Fibroblast of upper back skin (primary cell): ENCODE measurements at regions not wholly inside any gene's neighbourhood (a gene's known extent, or its start where the extent isn't known, plus 50 kb on each side); places are given as distances from the start of the nearest gene placed in this dataset.
A peak's percentile ranks its signal among the peaks of the same experiment; 100 is the strongest.
"Not testable (repeated sequence)": the region's sequence is repeated elsewhere in the genome, so short reads cannot be mapped to it uniquely, and the experiment has no call there.

ENCODE experiments used
- DNase-seq: peaks from one replicate; pipeline ENCODE4 v3.0.0-alpha.2; 2013

DNA sequence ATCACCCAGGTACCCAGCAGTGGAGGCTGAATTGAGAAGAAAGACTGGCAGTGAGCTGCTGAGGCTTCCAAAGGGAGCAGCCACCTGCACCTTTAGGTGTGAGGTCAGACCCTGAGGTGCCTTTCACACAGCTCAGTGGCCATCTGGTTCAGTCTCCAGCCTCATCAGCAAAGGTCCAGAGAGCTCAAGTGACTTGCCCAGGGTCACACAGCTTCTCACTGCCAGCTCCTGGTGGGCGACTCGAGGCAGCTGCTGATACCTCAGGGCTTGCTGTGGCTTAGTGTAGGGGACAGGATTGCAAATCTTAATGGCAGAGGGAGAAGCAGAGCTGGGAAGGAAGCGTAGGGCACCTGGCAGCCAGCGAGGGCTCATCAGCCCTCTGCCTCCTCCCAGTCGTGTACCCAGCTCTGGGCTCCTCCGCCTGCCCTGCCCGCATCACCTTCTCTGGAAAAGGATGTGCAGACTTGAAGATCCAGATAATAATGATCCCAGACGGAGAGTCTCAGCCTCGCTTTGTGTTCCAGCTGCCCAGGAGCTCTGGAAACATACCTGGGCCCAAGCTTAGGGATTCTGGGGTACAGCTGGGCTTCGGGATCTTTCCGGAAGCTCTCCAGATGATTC is 165.3 kb upstream of the GSE1 start:
- no peak for DNase-seq

DNA sequence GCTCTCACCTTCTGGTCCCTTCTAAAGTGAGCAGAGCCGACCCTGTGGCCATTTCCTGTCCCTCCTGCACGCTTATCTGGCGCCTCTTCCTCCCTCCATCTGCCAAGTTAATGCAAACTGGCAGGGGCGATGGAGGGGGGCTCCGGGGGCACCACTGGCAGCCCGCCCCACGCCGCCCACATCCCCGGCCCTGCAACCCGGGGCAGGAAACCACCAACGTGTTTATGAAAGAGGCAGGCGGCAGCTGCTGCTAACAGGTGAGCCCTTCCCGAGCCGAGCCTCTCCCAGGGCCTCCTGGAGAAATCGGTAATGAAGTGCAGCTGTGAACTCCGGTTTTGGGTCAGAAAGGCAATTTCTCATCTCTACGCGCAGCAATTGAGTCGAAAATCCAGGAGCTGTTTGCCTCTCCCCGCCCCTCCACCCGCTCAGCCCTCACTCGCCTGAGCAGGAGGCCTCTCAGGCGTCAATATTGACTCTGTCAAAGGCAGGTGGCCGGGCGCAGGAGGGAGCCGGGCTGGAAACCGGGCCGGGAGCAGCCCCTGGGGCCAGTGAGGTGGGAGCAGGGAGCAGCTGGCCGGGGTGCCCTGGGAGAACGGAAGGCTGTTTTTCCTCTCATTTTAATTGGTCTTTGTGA is 164.4 kb upstream of the GSE1 start:
- peak; percentile 44 for DNase-seq

DNA sequence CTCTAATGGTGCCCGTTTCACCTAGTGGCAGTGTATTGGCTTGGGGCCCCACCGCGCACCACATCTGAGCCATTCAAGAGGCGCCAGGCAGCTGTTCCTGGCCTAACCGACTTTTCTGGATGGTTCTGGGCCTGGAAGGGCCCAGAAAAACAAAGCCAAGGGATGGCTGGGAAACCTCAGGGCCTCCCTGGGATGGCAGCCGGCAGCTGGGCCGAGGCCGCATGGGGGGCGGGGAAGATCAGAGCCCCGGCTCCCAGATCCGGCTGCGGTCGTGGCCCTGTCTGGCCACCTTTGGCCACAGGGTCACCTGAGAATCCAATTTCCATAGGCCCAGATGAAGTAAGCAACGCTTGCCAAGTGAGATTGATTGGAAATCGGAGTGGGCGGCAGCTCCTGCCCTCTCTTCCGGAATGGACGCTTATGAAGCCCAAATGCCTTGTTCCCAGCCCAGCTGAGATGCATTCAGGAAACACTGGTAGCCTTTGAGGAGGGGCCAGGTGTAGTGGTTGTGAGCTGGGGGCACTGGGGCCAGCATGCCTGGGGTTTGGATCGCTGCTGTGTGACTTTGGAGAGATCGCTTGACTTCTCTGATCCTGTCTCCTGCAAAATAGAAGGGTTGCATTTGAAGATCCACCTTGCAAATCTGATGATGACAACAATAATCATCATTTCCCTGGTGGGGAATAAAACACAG is 163.8 kb upstream of the GSE1 start:
- no peak for DNase-seq

DNA sequence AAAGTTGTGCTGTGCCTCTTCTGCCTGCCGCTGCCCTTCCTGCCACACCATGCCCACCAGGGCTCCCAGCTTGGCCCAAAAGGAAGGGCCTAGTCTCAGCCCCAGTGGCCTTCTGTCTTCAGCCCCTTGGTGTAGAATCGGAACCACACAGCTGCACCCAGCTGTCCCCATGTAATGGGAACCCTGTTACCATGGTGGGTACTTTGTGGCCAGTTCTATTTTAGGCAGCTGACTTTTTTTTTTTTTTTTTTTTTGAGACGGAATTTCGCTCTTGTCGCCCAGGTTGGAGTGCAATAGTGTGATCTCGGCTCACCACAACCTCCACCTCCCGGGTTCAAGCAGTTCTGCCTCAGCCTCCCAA is 163.3 kb upstream of the GSE1 start:
- DNase-seq: no peak

DNA sequence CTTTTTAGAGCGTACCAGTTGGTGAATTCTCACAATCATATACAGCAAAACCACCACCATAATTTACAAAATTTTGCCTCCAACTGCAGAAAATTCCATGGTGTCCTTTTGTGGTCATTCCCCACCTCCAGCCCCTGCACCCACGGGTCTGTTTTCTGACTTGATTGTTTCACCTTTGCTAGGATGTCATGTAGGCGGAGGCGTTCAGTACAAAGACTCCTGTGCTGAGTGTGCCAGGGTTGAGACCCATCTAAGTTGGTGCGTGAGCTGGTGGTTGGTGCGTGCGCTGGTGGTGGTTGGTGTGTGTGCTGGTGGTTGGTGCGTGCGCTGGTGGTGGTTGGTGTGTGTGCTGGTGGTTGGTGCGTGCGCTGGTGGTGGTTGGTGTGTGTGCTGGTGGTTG is 162.0 kb upstream of the GSE1 start:
- DNase-seq: not testable (repeated sequence)

DNA sequence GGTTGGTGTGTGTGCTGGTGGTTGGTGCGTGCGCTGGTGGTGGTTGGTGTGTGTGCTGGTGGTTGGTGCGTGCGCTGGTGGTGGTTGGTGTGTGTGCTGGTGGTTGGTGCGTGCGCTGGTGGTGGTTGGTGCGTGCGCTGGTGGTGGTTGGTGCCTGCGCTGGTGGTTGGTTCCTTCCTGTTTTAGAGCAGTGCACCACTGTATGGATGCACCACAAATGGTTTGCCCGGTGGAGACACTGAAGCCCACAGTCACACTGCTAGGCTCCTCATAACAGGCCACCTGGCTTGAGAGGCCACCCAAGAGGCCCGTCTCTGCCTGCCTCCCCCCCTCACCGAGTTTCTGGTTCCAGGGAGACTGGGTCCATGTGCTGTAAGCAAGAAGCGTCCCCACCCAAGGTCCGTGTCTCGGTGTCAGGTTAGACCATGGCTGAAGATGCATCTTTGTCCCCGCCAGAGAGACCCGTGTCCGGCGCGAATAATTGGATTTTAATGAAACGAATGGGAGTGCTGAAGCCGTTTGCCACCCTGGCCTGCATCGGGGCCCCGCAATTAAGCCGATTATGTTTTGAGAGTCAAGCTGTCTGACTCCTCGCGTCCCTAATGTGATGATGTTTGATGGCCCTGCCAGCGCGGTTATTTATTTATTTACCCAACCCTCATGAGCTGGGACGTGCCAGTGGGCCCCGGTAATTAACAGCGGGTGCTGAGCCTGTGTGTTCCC is 161.3 kb upstream of the GSE1 start:
- DNase-seq: no peak

DNA sequence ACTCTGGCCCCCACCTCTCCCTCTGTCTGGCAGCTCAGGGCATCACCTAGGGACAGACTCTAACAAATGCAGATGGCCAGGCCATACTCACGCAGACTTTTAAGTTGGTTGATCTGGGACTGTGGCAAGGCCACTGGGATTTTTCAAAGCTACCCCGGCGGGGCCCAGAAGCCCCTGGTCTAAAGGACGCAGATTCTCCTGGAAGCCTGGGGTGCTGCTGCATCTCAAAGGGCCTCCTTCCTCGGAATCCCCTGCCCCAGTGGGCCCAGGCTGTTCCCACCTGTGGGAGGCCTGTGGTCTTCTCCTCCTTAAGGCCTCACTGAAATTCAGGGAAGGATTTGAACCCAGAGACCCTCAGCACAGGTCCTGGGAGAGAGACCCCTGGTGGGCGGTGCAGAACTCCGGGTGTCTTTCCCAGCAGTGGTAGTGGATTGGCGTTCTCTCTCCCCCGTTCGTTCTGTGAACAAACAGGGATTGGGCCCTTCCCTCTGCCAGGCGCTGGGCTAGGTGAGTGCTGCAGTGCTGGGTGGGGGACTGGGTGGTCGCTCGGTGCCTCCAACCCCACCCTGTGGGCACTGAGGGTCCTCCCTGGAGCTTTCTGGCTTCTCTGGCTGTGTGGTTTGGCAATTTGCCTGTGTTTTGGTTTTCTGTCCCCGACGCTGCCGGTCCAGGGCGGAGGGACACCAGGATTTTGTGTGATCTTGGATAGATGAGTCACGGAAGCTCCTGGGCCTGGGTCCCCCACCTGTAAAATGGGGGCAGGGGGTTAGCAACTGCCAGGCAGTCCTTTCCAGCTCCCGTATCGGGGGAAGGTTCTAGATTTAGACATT is 160.5 kb upstream of the GSE1 start:
- no peak for DNase-seq

DNA sequence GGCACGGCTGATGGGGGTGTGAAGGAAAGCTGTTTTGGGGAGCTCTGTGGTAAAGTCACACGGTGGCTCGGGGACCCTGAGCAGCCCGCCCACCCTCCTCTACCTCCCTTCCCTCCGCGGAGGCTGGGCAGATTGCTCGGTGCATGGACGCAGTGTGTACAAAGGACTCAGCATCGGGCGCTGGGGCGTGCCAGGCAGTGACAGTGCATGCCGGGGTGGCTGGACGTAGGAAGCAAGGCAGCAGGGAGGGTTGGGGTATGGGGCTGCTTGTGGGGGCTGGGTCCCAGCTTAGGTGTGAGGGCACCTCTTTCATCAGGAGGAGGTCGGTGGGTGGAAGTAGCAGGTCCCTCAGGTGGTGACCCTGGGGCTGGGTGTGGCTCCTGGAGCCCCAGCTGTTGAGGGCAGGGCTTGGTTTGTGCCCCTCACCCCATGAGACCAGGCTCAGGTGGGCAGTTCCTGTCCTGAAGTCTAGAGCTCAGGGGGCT is 159.9 kb upstream of the GSE1 start:
- no peak for DNase-seq

DNA sequence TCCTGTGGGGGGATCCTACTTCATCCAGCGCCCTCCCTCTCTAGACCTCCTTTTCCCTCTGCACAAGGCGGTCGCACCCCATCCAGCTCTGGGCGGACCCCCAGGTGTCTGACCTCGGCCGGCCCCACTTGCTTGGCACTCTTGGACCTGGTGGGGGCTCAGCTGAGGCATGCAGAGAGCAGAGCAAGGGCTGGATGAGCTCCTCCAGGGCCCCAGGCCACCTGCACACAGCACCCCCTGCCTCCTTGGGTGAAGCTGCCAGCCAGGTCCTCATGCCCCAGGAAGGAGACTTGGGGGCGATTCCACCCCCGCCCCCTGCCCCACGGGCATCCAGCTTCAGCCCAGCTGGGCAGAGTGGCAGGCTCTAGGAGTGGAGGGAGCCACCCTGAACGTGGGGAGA is 159.4 kb upstream of the GSE1 start:
- no peak for DNase-seq

DNA sequence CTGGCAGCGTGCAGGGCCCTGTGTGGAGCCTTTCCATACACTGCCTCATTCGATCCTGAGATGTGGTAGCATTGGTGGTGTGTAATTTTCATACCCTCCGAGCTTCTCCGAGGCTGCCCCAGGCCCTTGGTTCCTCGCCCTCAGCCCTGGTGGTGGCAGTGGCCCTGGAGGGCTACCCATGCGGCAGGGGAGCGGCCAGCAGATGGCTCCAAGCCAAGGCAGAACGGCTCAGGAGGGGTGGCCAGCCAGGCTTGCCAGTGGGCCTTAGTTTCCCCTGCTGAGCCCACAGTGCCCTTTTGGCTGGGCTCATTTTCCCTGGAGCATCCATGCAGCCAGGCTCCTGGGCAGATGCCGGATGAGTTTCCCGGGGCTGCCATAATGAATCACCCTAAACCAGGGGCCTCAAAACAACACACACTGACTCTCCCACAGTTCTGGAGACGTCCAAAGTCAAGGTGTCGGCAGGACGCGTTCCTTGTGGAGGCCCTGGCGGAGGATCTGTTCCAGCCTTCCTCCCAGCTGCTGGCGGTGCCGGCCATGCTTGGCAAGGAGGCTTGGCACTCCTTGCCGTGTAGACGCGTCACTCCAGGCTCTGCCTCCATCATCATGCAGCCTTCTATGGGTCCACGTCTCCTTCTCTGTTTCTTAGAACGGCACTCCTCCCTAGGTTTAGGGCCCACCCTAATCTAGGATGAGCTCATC is 158.8 kb upstream of the GSE1 start:
- no peak for DNase-seq

DNA sequence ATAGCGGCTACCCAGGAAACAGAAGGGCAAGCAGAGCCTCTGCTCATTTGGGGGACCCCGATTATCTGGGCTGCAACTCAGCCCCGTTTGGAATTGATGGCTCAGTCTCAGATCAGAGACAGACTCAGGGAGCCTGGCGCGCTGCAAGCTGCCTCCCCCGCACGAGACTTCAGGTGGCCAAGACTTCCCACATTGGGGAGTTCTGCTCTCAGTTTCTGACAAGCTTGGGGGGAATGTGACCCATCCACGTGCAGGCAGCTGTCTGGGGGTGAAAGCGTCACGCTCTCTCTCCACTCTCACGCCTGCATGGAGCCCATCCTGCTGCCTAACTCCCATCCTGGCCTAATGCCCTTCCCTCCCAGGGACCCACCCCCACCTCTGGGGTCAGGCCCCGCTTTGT is 157.6 kb upstream of the GSE1 start:
- no peak for DNase-seq

DNA sequence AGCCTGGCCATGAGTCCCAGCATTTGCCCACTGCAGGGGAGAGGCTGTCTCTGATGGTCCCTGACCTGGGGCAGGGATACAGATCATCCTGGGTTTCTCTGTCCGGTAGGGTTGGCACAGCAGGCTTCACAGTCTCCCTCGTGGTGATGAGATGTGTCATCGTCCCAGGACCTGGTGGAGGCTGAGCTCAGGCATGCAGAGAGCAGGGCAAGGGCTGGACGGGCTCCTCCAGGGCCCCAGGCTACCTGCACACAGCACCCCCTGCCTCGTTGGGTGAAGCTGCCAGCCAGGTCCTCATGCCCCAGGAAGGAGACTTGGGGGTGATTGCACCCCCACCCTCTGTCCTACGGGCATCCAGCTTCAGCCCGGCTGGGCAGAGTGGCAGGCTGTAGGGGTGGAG is 155.8 kb upstream of the GSE1 start:
- DNase-seq: no peak

DNA sequence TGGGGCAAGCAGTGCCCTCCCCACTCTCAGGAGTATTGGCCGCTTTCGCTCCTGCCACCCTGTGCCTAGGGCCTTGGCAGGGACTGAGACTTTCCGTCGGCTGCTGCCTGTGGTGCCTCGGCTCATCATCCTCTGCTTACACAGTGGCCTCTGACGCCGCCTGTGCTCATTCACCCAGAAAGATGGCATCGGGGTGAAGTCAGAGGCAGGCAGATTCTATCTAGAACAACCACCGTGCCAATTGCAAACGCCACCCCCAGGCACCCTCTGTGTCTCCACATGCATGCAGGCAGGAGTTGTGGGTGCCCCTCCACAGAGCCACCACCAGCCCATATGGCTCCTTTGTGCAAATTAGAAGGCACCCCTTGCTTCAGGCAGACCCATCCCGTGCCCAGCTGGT is 154.2 kb upstream of the GSE1 start:
- no peak for DNase-seq

DNA sequence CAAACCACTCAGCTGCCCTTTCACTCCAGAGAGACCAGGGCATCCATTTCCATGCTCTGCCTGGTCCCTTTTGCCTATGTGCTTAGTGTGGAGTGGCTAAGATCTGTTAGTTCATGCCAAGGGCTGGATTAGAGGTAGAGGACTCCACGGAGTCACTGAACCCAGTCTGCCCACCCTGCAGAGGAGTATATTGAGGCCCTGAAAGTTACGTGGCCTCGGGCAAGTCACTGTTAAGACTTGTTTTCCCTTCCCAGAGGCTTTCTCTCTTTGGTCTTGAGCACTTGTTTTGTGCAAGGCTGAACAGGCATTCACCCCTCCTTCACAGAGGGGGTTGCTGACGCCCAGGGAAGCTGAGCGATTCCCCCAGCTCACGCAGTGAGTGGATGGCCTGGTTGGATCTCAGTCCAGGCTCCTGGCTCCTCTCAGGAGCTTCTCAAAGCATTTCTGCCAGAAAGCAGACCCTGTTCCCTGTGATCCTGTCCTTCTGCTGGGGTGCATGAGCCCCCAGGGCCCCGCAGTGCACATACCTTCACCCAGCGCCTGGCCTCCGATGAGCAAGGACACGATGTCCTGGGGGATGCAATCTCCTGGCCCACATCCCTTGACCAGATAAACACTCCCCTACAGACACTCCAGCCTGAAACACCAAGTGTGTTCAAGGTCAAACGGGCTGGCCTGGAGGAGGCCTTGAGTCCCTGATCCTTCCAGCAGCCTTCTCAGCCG is 153.4 kb upstream of the GSE1 start:
- DNase-seq: no peak

DNA sequence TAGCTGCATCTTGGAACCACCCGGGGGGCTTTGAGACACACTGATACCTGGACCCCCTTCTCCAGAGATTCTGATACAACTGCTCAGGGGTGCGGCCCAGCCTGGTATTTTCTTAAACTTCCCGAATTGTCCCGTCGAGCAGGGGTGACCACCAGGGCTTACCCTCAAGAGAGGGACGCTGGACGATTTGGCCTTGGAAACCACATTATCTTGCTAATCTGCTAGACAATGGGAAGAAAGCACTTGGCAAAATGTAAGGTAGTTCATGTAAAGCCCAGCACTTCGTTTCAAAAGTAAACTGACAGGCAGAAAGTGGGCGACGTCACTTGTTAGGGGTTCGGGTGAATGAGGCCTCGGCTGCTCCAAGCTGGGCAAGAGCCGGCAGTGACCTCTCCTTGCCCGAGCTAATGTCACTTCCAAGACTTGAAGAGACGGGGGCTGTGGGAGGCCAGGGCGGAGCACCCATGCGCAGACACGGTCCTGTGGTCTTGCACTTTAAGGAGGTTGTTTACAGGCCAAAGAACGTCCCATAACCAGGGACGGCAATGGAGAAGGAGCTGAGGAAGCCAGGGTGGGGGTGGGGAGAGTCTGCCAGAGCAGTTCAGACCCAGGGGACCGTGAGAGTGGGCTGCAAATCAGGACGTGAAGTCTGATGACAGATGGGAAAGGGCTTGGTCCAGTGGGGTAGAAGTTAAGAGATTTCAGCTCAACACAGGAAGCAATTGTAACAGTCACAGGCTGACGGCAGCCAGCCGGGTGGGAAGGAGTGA is 152.7 kb upstream of the GSE1 start:
- DNase-seq: peak; percentile 69

DNA sequence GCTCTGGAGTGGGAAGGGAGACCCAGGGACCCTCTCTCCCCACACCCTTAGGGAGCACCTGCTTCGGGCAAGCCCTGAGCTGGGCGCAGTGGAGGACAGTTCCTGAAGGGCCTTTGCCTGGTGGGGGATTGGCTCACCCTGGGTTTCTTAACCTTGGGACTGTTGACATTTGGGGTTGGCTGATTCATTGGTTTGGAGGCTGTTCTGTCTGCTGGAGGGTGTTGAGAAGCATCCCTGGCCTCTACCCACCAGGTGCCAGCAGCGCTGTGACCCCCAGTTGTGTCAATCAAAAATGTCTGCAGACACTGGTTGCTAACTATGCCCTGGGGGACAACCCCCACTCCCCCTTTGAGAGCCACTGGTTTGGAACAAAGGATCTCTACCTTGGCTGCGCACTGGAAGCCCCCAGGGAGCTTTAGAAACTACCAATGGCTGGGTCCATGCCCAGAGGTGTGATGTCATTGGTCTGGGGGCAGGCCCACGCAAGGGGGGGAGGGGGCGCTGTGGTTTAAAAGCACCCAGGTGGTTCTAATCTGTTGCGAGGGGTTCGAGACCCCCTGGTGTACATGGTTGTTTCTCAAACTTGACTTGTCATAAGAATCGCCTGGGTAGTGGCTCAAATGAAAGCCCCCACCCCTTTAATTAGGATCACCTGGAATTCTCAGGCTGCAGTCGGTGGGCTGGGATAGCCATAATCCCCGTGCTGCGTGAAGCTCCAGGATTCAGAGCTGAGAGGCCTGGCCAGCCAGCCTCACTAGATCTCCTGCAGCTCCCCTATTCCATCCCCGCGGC is 151.9 kb upstream of the GSE1 start:
- DNase-seq: peak; percentile 82

DNA sequence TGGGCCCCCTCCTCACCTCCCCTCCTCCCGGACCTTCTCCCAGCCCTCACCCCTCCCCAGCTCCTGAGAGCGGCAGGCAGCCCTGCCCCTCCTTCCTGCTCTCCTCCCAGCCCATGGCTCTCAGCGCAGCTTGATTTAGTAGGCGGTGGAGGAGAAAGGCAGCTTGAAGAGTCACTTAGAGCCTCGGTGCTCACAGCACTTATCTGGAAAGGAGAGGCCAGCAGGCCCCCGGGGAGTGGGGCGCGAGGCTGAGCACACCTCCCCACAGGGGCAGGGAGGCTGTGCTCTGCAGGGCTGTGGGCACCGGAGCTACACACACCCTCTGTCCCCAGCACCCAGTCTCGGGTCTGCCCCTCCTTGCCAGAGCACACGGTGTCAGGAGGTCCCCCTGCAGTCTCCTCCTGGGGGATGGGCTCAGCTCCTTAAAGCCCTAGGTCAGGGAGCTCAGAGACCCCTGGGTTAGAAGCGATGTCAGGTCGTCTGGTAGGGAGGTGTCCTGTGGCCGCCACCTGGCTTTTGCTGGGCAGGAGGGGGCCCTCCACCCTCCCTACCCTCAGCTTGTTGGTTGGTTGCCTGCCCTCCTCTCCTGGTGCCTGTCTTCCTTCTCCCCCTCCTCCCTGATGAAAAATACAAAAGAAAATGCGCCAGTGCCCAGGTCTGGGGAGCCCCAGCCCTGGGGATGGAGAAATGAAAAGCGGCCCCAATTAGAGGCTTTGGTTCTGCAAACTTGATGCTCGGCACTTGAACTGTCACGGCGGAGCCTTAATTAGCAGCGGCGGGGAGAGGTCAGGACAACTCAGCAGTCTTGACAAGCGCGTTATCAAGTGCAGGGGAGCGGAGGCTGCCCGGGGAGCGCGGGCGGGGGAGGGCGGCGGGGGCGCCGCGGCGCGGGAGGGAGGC is 151.1 kb upstream of the GSE1 start:
- DNase-seq: peak; percentile 69

DNA sequence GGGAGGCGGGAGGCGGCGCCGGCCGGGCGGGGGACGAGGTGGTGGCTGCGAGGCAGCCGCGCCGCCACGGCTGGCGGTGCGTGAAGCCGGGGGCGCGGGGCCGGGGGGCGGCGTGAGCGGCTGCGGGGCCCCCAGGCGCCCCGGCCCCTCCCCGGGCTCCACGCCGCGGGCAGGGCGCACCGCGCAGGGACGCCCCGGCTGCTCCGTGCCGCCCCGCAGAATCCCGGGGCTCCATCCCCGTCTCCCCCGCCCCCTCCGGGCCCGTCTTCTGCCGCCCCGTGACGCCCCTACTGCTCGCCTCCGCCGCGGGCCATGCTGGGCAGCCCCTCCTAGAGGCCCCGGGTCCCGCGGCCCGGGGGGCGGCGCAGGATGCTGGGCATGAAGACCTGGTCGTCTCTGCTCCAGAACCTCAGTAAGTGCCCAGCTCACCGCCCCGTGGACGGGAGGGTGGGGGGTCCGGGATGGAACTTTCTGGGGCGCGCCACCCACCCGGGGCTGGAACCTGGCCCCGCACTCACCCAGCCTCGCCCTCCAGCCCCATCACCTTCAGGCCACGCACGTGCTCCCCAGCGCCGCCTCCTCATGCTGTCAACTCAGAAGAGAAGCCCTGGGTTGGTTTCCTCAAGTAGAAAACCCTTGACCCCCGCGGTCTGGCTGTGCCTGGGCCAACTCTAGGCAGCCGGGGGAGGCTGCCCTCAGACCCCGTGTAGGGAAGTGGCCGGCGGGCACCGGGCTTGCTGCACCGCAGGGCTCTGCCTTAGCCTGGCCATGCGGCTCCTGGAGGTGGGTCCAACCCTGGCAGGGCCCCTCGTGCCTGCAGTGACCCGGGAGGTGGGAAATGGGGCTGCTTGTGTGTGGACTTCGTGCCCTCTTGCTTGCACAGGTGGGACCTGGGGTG is 150.2 kb upstream of the GSE1 start:
- DNase-seq: no peak
